Bronchial epithelial cell (primary cell): ENCODE measurements at regions not wholly inside any gene's neighbourhood (a gene's known extent, or its start where the extent isn't known, plus 50 kb on each side); places are given as distances from the start of the nearest gene placed in this dataset.

Experiments used
- DNase-seq: peaks from one replicate; pipeline ENCODE4 v3.0.0-alpha.2; 2010; ENCODE audit warnings: low read depth
- FAIRE-seq: peaks from 2 replicates; lab custom pipeline; 2011; peaks lifted over from hg19 to GRCh38; lab: Jason Lieb, UNC
- H3K27me3 ChIP-seq: 2 replicates; pipeline ENCODE4 v1.5.1; 2011; ENCODE audit warnings: low read length; ENCODE audit not compliant: control insufficient read depth, insufficient read depth
- H3K36me3 ChIP-seq: 2 replicates; pipeline ENCODE4 v1.5.1; 2011; ENCODE audit warnings: low read length; ENCODE audit not compliant: control insufficient read depth, insufficient read depth
- H3K4me3 ChIP-seq: 2 replicates; pipeline ENCODE4 v1.5.1; 2011; ENCODE audit warnings: mild to moderate bottlenecking, low read depth, low read length, control low read depth
- CTCF ChIP-seq: IDR thresholded peaks from 2 replicates; pipeline ENCODE4 v1.5.1; 2011; ENCODE audit warnings: mild to moderate bottlenecking, moderate library complexity, low read length, control low read depth, inconsistent platforms; ENCODE audit not compliant: insufficient read depth, severe bottlenecking

GRCh38 chr4:1492651-1493539, 86.7 kb upstream of the NKX1-1 start:
- no peak overlapping the region for H3K4me3 ChIP-seq
- FAIRE-seq: no peak
- H3K27me3 ChIP-seq: no peaks in the 10 kb centered on the region
- DNase-seq: no peak
- no peaks in the 10 kb centered on the region for H3K36me3 ChIP-seq
- TF ChIP-seq CTCF: no peak

- DNase-seq (no peak), FAIRE-seq (no peak)
- Histone ChIP-seq H3K36me3 (no peaks in the 10 kb centered on the region), H3K4me3 (no peak overlapping the region), H3K27me3 (no peaks in the 10 kb centered on the region)
- TF ChIP-seq CTCF: no peak
Observed at GRCh38 chr4:1492142-1492457, 85.9 kb upstream of the NKX1-1 start.

GRCh38 chr4:1491328-1492141, 85.3 kb upstream of the NKX1-1 start:
- Histone ChIP-seq H3K27me3 (no peaks in the 10 kb centered on the region), H3K36me3 (no peaks in the 10 kb centered on the region), H3K4me3 (no peak overlapping the region)
- no peak for TF ChIP-seq CTCF
- no peak for DNase-seq
- FAIRE-seq: no peak

- no peak overlapping the region for H3K4me3 ChIP-seq
- H3K36me3 ChIP-seq: no peaks in the 10 kb centered on the region
- no peak for TF ChIP-seq CTCF
- H3K27me3 ChIP-seq: no peaks in the 10 kb centered on the region
- FAIRE-seq: no peak
- DNase-seq: no peak
Observed at GRCh38 chr4:1490654-1491327, 84.5 kb upstream of the NKX1-1 start.

GRCh38 chr4:1490011-1490653, 83.9 kb upstream of the NKX1-1 start:
- FAIRE-seq (no peak), DNase-seq (no peak)
- Histone ChIP-seq H3K4me3 (no peak overlapping the region), H3K27me3 (no peaks in the 10 kb centered on the region), H3K36me3 (no peaks in the 10 kb centered on the region)
- TF ChIP-seq CTCF: no peak
